GM06990 (cell line): ENCODE measurements at regions not wholly inside any gene's neighbourhood (a gene's known extent, or its start where the extent isn't known, plus 50 kb on each side); places are given as distances from the start of the nearest gene placed in this dataset.

Experiments used
- DNase-seq: peaks from one replicate; pipeline ENCODE4 v3.0.0-alpha.2; 2011; ENCODE audit not compliant: insufficient read length; ENCODE audit errors: extremely low read depth
- H3K27me3 ChIP-seq: replicated peaks from 2 replicates; pipeline ENCODE4 v1.6.0; 2011; ENCODE audit warnings: low read length; ENCODE audit not compliant: control insufficient read depth, insufficient read depth
- H3K36me3 ChIP-seq: 2 replicates; pipeline ENCODE4 v1.5.1; 2011; ENCODE audit warnings: low read length; ENCODE audit not compliant: control insufficient read depth, insufficient read depth
- H3K4me3 ChIP-seq: replicated peaks from 2 replicates; pipeline ENCODE4 v1.5.1; 2011; ENCODE audit warnings: low read depth, mild to moderate bottlenecking, control low read depth, low read length
- TF ChIP-seq, protein P1 (sequence below): IDR thresholded peaks from 2 replicates; pipeline ENCODE4 v1.5.1; 2011; ENCODE audit warnings: low read length, control low read depth, mild to moderate bottlenecking, inconsistent platforms; ENCODE audit not compliant: insufficient read depth, poor library complexity, severe bottlenecking

GRCh38 chr2:13000664-13001363 is 284.1 kb downstream of the TRIB2 start:
- H3K36me3 ChIP-seq: no peaks in the 10 kb centered on the region
- TF ChIP-seq, protein P1, sequence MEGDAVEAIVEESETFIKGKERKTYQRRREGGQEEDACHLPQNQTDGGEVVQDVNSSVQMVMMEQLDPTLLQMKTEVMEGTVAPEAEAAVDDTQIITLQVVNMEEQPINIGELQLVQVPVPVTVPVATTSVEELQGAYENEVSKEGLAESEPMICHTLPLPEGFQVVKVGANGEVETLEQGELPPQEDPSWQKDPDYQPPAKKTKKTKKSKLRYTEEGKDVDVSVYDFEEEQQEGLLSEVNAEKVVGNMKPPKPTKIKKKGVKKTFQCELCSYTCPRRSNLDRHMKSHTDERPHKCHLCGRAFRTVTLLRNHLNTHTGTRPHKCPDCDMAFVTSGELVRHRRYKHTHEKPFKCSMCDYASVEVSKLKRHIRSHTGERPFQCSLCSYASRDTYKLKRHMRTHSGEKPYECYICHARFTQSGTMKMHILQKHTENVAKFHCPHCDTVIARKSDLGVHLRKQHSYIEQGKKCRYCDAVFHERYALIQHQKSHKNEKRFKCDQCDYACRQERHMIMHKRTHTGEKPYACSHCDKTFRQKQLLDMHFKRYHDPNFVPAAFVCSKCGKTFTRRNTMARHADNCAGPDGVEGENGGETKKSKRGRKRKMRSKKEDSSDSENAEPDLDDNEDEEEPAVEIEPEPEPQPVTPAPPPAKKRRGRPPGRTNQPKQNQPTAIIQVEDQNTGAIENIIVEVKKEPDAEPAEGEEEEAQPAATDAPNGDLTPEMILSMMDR: no peak
- H3K4me3 ChIP-seq: no peak overlapping the region
- H3K27me3 ChIP-seq: no peaks in the 10 kb centered on the region; the same call in 1 of the 2 replicates
- no peak for DNase-seq

DNA sequence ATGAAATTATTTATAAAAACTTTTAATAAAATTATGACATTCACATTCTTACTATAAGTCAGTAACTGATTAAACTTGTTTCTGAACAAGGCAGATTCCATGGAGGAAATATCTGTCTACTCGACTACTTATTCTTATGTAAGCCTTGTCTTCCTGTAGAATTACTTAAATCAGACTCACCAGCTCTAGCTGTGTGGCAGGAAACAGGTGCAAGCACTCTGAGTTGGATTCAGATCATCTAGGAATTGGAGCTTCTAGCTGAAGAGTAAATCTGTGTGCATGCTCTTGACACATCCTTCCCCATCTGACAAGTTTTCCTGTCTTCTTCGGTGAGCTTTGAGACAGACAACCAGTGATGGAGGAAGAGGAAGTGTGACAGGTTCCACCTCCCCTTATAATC is 284.7 kb downstream of the TRIB2 start:
- H3K27me3 ChIP-seq: no peaks in the 10 kb centered on the region; the same call in 1 of the 2 replicates
- no peaks in the 10 kb centered on the region for H3K36me3 ChIP-seq
- H3K4me3 ChIP-seq: no peak overlapping the region
- TF ChIP-seq, protein P1: no peak
- DNase-seq: no peak

GRCh38 chr2:13002536-13003331 is 286.0 kb downstream of the TRIB2 start:
- no peak for DNase-seq
- TF ChIP-seq, protein P1: no peak
- Histone ChIP-seq H3K27me3 (no peaks in the 10 kb centered on the region; the same call in 1 of the 2 replicates), H3K4me3 (no peak overlapping the region), H3K36me3 (no peaks in the 10 kb centered on the region)

DNA sequence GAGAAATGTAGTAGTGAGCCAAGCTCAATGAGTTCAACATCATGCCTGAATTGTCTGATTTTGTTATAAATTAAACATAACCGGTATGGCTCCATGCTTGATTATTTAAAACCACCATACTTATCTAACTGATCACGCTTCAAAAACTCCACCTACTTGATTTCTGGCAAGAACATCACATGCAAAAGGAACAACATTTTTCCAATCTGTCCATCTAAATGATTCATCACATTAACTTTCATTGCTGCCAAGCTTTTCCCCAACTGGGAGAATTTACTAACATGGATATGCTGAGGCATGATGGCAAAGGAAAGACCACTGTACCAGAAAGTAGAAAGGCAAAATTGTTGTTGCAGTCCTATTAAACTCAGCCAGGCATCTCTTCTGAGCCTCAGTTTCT is 286.8 kb downstream of the TRIB2 start:
- Histone ChIP-seq H3K27me3 (no peaks in the 10 kb centered on the region; the same call in 1 of the 2 replicates), H3K36me3 (no peaks in the 10 kb centered on the region), H3K4me3 (no peak overlapping the region)
- DNase-seq: no peak
- TF ChIP-seq, protein P1: no peak

GRCh38 chr2:13005048-13005447 is 288.3 kb downstream of the TRIB2 start:
- TF ChIP-seq, protein P1: no peak
- H3K36me3 ChIP-seq: no peaks in the 10 kb centered on the region
- DNase-seq: no peak
- H3K27me3 ChIP-seq: no peaks in the 10 kb centered on the region; the same call in 1 of the 2 replicates
- no peak overlapping the region for H3K4me3 ChIP-seq
